Astrocyte (in vitro differentiated cells and primary cell): ENCODE measurements at regions not wholly inside any gene's neighbourhood (a gene's known extent, or its start where the extent isn't known, plus 50 kb on each side); places are given as distances from the start of the nearest gene placed in this dataset.
"Not testable (repeated sequence)": the region's sequence is repeated elsewhere in the genome, so short reads cannot be mapped to it uniquely, and the experiment has no call there.

ENCODE experiments used
- CTCF ChIP-seq: IDR thresholded peaks from 2 replicates; pipeline ENCODE4 v1.5.1; 2011; ENCODE audit warnings: low read depth, mild to moderate bottlenecking, inconsistent platforms, low read length, moderate library complexity; ENCODE audit not compliant: insufficient read depth
- EZH2 ChIP-seq: IDR thresholded peaks from 2 replicates; pipeline ENCODE4 v1.6.1; 2012; ENCODE audit warnings: mild to moderate bottlenecking, low read length, inconsistent platforms; ENCODE audit not compliant: insufficient read depth

DNA sequence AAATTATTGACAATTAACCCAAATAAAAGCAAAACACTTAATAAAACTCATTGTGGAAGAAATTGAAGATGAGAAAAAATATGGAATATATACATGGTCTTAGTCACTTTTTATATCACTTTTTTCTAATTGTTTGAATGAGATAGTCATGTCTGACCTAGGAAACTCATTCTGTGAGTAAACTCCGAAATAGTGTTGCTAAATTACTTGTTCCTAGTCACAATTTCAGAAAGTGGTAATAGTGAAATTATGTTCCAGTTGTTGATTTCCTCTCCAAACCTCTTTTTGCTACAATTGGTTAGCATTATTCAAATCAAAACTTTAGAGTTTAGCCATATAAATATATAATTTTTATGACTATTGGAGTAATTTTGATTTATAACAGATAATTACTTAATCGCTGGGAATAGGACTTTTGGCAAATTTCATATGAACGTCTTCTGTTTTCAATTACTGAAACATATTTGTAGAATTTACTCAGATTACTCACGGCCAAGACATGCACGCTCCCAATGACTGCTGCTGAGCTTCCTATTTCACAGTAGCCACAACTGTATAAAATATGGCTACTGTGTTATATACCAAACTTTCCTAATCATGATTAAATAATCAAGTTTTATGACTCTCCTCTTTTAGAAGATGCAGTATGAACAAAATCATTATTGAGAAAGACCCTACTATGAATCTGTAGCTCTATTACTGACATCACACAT is 583.4 kb downstream of the PRIM2 start:
- TF ChIP-seq CTCF, EZH2: not testable (repeated sequence)
